Transverse colon (tissue), 3 donors: ENCODE measurements at regions not wholly inside any gene's neighbourhood (a gene's known extent, or its start where the extent isn't known, plus 50 kb on each side); places are given as distances from the start of the nearest gene placed in this dataset.

ENCODE experiments used
- POLR2A ChIP-seq: fragments of 450-650 bp; IDR thresholded peaks from one replicate; pipeline ENCODE4 v1.6.1; 2016; ENCODE audit warnings: antibody characterized with exemption, mild to moderate bottlenecking, moderate library complexity
- TF ChIP-seq, protein P1 (sequence below), 5 experiments: fragments of 200-600 bp in 3 of 5; fragments of 450-650 bp in 2 of 5; sonication (generic) in 3 of 5; IDR thresholded peaks; 1 replicate in 2 of 5; 2 replicates in 3 of 5; pipeline ENCODE4 v1.5.1; 2016 to 2017; ENCODE audit warnings: antibody characterized with exemption in 5 of 5, inconsistent platforms in 3 of 5, mild to moderate bottlenecking in 2 of 5, moderate library complexity in 1 of 5

DNA sequence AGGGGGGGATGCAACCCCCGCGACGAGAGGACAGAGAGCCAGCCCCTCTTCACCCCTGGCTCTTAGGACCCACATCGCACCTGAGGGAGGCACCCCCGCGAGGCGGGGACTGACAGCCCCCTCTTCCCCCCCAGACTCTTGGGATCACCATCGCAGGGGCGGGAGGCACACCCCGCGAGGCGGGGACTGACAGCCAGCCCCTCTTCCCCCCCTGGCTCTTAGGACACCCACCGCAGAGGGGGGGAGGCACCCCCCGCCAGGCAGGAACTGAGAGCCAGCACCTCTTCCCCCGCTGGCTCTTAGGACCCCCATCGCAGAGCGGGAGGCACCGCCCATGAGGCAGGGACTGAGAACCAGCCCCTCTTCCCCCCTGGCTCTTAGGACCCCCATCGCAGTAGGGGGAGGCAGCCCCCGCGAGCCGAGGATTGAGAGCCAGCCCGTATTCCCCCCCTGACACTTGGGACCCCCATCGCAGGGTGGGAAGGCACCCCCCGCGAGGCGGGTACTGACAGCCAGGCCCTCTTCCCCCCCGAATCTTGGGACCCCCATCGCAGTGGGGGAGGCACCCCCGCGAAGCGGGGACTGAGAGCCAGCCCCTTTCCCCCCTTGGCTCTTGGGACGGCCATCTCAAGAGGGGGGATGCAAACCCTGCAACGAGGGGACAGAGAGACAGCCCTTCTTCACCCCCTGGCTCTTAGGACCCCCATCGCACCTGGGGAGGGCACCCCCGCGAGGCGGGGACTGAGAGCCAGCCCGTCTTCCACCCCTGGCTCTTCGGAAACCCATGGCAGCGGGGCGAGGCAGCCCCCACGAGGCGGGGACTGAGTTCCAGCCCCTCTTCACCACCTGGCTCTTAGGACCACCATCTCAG, 2425.1 kb upstream of the PCDH20 start:
- TF ChIP-seq, protein P1, sequence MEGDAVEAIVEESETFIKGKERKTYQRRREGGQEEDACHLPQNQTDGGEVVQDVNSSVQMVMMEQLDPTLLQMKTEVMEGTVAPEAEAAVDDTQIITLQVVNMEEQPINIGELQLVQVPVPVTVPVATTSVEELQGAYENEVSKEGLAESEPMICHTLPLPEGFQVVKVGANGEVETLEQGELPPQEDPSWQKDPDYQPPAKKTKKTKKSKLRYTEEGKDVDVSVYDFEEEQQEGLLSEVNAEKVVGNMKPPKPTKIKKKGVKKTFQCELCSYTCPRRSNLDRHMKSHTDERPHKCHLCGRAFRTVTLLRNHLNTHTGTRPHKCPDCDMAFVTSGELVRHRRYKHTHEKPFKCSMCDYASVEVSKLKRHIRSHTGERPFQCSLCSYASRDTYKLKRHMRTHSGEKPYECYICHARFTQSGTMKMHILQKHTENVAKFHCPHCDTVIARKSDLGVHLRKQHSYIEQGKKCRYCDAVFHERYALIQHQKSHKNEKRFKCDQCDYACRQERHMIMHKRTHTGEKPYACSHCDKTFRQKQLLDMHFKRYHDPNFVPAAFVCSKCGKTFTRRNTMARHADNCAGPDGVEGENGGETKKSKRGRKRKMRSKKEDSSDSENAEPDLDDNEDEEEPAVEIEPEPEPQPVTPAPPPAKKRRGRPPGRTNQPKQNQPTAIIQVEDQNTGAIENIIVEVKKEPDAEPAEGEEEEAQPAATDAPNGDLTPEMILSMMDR (IDR thresholded peaks at IDR 0.05) = no peak
- TF ChIP-seq POLR2A = no peak
